ENCODE measurements at regions not wholly inside any gene's neighbourhood (a gene's known extent, or its start where the extent isn't known, plus 50 kb on each side); places are given as distances from the start of the nearest gene placed in this dataset.

DNA sequence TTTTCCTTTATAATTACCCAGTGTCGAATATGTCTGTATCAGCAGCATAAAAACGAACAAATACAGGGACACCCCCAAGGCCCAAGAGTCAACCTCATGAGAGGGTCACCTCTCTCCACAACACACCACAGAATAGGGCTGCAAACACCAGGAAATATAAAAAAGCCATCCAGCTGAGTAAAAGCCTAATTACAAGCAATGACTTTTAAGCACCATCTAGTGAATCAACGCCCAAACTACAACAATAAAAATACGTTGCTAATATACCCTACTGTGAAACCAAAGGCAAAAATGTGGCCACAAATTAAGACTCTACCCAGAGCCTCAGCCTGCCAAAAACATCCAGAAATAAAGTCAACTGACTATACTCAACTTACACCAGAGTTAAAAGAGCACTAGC, 817.9 kb upstream of the NEGR1 start:
- Mint-ChIP-seq H3K4me3 (no peak overlapping the region), H3K9me3 (peaks cover 0 to 24% (median 4%) of the 10 kb centered on the region in 9 donors), H3K27ac (no peak overlapping the region), H3K27me3 (no peaks in the 10 kb centered on the region), H3K4me1 (no peaks in the 10 kb centered on the region), H3K36me3 (peaks cover 0 to 4% (median 0%) of the 10 kb centered on the region in 3 donors)
- ATAC-seq: no peak
- DNase-seq: no peak
- POLR2A ChIA-PET: no interaction called here

DNA sequence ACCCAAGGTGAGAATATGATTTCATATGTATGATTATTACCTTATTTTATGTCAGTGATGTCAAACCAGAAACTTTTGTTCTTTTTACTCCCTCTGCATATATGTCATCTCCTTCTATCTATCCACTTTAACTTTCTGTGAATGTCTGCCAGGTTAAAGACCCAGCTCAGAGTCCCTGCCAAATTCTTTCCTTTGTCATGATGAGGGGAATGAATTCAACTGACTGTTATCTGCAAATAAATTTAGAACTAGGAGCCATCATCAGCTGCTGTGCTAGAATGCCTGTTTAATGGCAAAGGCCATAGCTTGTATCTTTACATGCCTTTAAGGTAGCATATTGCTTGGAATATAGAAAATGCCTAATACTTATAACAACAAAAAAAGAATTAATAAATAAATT, 815.6 kb upstream of the NEGR1 start:
- peaks cover 0 to 20% (median 4%) of the 10 kb centered on the region in 9 donors for H3K9me3 Mint-ChIP-seq
- H3K4me1 Mint-ChIP-seq: no peaks in the 10 kb centered on the region
- H3K36me3 Mint-ChIP-seq: peaks cover 0 to 4% (median 0%) of the 10 kb centered on the region in 3 donors
- POLR2A ChIA-PET: no interaction called here
- DNase-seq (no peak), ATAC-seq (no peak)
- H3K27ac Mint-ChIP-seq: no peak overlapping the region
- H3K27me3 Mint-ChIP-seq: no peaks in the 10 kb centered on the region
- H3K4me3 Mint-ChIP-seq: no peak overlapping the region

- no peak for DNase-seq
- POLR2A ChIA-PET: no interaction called here
- H3K4me3 Mint-ChIP-seq: no peak overlapping the region
- H3K27me3 Mint-ChIP-seq: no peaks in the 10 kb centered on the region
- no peak for ATAC-seq
- H3K36me3 Mint-ChIP-seq: peaks cover 0 to 4% (median 0%) of the 10 kb centered on the region in 3 donors
- no peak overlapping the region for H3K27ac Mint-ChIP-seq
- H3K9me3 Mint-ChIP-seq: peaks cover 0 to 30% (median 5%) of the 10 kb centered on the region in 9 donors
- H3K4me1 Mint-ChIP-seq: no peaks in the 10 kb centered on the region
These were observed 814.5 kb upstream of the NEGR1 start for GRCh38 chr1:73096841-73097240.

- Mint-ChIP-seq H3K27ac (no peak overlapping the region), H3K36me3 (no peaks in the 10 kb centered on the region), H3K9me3 (peaks cover 1 to 49% (median 10%) of the 10 kb centered on the region in 9 donors), H3K4me1 (no peaks in the 10 kb centered on the region), H3K4me3 (no peak overlapping the region), H3K27me3 (no peaks in the 10 kb centered on the region)
- no peak for ATAC-seq
- POLR2A ChIA-PET: no interaction called here
- DNase-seq: no peak
These were observed 810.0 kb upstream of the NEGR1 start for GRCh38 chr1:73092383-73092782.

- peaks cover 0 to 11% (median 4%) of the 10 kb centered on the region in 9 donors for H3K9me3 Mint-ChIP-seq
- no peak for ATAC-seq
- POLR2A ChIA-PET: no interaction called here
- H3K27ac Mint-ChIP-seq: no peak overlapping the region
- DNase-seq: no peak
- no peaks in the 10 kb centered on the region for H3K4me1 Mint-ChIP-seq
- H3K4me3 Mint-ChIP-seq: no peak overlapping the region
- H3K36me3 Mint-ChIP-seq: peaks cover 0 to 5% (median 0%) of the 10 kb centered on the region in 3 donors
- no peaks in the 10 kb centered on the region for H3K27me3 Mint-ChIP-seq
These were observed 784.5 kb upstream of the NEGR1 start for GRCh38 chr1:73066866-73067265.

DNA sequence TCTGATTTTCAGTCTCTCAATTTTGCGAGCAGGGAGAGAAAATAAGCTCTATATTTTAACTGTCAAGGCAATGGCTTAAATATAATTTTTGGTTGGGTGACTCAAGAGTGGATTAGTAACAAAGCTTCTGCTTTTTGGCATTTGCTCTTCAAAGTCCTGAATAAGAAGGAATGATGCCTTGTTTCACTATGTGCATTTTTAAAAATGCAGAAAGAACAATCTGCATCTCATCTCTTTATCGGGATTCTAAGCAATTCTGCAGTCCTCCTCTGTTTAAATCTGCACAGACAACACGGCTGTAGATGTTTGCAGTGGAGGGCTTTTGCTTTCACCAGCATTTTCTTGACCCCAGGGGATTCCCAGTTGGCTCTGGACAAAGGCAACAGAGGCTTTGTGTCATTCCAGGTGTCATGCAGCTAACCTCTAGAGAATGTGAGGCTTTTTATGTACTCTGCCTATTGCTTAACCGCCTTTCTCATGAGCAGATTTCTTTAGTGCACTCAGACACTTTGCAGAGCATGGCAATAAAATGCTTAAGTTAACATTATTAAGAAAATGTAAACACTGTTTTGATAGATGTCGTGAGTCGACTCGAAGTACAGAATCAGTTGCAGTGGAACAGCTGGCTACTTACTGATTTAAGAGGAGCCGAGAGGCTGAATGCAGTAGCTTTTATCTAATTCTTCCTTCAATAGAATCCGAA, 783.2 kb upstream of the NEGR1 start:
- H3K4me3 Mint-ChIP-seq: no peak overlapping the region
- H3K27ac Mint-ChIP-seq: no peak overlapping the region
- peaks cover 0 to 10% (median 0%) of the 10 kb centered on the region in 3 donors for H3K36me3 Mint-ChIP-seq
- POLR2A ChIA-PET: no interaction called here
- no peak for DNase-seq
- H3K27me3 Mint-ChIP-seq: no peaks in the 10 kb centered on the region
- ATAC-seq: no peak
- no peaks in the 10 kb centered on the region for H3K4me1 Mint-ChIP-seq
- H3K9me3 Mint-ChIP-seq: peaks cover 0 to 13% (median 9%) of the 10 kb centered on the region in 9 donors

- ATAC-seq (no peak), DNase-seq (no peak)
- POLR2A ChIA-PET: no interaction called here
- no peak overlapping the region for H3K4me3 Mint-ChIP-seq
- no peak overlapping the region for H3K27ac Mint-ChIP-seq
- peaks cover 0 to 21% (median 8%) of the 10 kb centered on the region in 9 donors for H3K9me3 Mint-ChIP-seq
- H3K4me1 Mint-ChIP-seq: no peaks in the 10 kb centered on the region
- H3K27me3 Mint-ChIP-seq: no peaks in the 10 kb centered on the region
- peaks cover 0 to 5% (median 0%) of the 10 kb centered on the region in 3 donors for H3K36me3 Mint-ChIP-seq
These were observed 774.5 kb upstream of the NEGR1 start for GRCh38 chr1:73056826-73057225.

DNA sequence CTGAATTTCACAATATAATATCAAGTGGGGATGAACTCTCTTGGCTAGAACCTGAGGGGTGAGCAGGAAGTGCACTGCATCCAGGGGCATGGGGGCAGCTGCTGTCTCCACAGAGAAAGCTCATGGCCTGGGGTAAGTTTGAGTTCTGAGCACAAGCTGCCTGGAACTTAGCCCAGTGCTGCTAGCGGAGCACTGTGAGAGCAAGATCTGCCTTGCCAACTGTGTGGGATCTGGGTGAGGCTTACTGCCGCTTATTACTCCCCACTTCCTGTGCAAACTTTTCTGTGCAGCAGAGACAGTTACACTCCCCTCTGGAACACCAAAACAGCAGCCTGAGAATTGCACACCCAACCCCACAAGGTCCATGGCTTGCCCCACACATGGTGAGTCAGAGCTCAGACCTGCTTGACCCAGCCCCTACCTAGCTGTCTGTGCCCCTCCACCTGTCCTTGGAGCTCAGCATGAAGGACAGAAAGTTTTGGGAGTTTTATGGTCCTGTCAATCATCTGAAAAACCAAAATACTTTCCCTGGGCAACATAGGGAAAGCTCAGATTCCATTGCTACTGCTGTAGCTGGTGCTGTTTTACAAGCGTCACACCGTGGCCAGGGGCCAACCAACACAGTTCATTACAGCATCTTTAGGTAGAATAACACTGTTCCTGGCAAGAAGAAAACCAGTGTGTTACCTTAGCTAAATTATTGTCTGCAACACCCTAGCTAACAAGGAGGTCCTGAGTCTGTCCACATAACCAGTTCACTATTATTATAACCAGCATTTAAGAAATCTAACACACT, 762.1 kb upstream of the NEGR1 start:
- no peaks in the 10 kb centered on the region for H3K4me1 Mint-ChIP-seq
- ATAC-seq (no peak), DNase-seq (no peak)
- peaks cover 0 to 16% (median 6%) of the 10 kb centered on the region in 9 donors for H3K9me3 Mint-ChIP-seq
- H3K27me3 Mint-ChIP-seq: peaks cover 0 to 1% (median 0%) of the 10 kb centered on the region in 5 donors
- no peak overlapping the region for H3K27ac Mint-ChIP-seq
- POLR2A ChIA-PET: no interaction called here
- no peaks in the 10 kb centered on the region for H3K36me3 Mint-ChIP-seq
- H3K4me3 Mint-ChIP-seq: no peak overlapping the region

GRCh38 chr1:73042403-73042802, 760.1 kb upstream of the NEGR1 start:
- Mint-ChIP-seq H3K9me3 (peaks cover 0 to 11% (median 2%) of the 10 kb centered on the region in 9 donors), H3K27ac (no peak overlapping the region), H3K27me3 (peaks cover 0 to 1% (median 0%) of the 10 kb centered on the region in 5 donors), H3K4me3 (no peak overlapping the region), H3K36me3 (no peaks in the 10 kb centered on the region), H3K4me1 (no peaks in the 10 kb centered on the region)
- ATAC-seq (no peak), DNase-seq (no peak)
- POLR2A ChIA-PET: no interaction called here

DNA sequence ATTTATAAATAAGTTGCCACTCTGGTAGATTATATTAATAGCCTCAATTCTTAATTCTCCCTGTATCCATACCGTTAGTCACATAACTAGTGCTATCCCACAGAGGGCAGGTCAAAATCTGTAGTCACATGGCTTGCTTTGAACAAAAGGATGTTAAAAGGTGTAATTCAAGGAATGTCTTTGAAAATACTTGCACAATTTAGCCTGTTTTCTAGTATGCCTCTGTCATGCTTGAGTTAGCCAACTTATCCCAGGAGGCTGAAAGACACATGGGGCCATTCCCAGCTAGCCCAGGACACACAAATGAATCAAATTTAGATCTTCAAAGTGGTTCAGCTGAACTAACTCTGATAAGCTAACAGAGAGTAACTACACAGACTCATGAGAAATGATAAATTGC, 758.5 kb upstream of the NEGR1 start:
- DNase-seq (no peak), ATAC-seq (no peak)
- Mint-ChIP-seq H3K27ac (no peak overlapping the region), H3K9me3 (peaks cover 0 to 11% (median 0%) of the 10 kb centered on the region in 9 donors), H3K4me3 (no peak overlapping the region), H3K4me1 (no peaks in the 10 kb centered on the region), H3K36me3 (no peaks in the 10 kb centered on the region), H3K27me3 (peaks cover 0 to 1% (median 0%) of the 10 kb centered on the region in 5 donors)
- POLR2A ChIA-PET: no interaction called here

- no peak for ATAC-seq
- no peak overlapping the region for H3K4me3 Mint-ChIP-seq
- peaks cover 0 to 17% (median 2%) of the 10 kb centered on the region in 9 donors for H3K9me3 Mint-ChIP-seq
- no peaks in the 10 kb centered on the region for H3K4me1 Mint-ChIP-seq
- H3K36me3 Mint-ChIP-seq: no peaks in the 10 kb centered on the region
- DNase-seq: no peak
- no peak overlapping the region for H3K27ac Mint-ChIP-seq
- POLR2A ChIA-PET: no interaction called here
- H3K27me3 Mint-ChIP-seq: no peaks in the 10 kb centered on the region
These were observed 751.9 kb upstream of the NEGR1 start for GRCh38 chr1:73034271-73034670.

GRCh38 chr1:73033640-73034039, 751.3 kb upstream of the NEGR1 start:
- Mint-ChIP-seq H3K4me1 (no peaks in the 10 kb centered on the region), H3K27me3 (no peaks in the 10 kb centered on the region), H3K4me3 (no peak overlapping the region), H3K9me3 (peaks cover 0 to 17% (median 2%) of the 10 kb centered on the region in 9 donors), H3K27ac (no peak overlapping the region), H3K36me3 (no peaks in the 10 kb centered on the region)
- no peak for DNase-seq
- no peak for ATAC-seq
- POLR2A ChIA-PET: no interaction called here

DNA sequence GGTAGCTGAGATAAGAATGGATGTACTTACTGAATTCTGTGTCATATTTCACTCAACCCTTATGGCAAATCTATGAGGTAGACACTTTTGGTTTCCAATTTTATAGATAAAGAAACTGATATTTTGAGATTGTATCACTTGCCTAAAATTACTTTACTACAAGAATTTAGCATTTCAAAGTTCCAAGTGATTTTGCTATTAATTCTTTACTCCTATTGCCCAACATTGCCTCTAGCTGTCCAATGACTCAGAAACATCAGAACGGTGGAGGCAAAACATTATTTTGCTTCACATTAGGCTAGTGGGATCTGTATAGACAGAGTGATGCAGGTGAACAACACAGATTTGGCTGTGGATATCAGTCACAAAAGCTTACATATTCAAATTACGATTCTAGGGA, 747.2 kb upstream of the NEGR1 start:
- Mint-ChIP-seq H3K27me3 (no peaks in the 10 kb centered on the region), H3K9me3 (peaks cover 0 to 9% (median 0%) of the 10 kb centered on the region in 9 donors), H3K27ac (no peak overlapping the region), H3K4me1 (no peaks in the 10 kb centered on the region), H3K36me3 (no peaks in the 10 kb centered on the region), H3K4me3 (no peak overlapping the region)
- DNase-seq (no peak), ATAC-seq (no peak)
- POLR2A ChIA-PET: no interaction called here
